GM12878 (cell line): ENCODE measurements at regions not wholly inside any gene's neighbourhood (a gene's known extent, or its start where the extent isn't known, plus 50 kb on each side); places are given as distances from the start of the nearest gene placed in this dataset.

Experiments used
- ATAC-seq: fragments of 200-7000 bp; cut with Tn5 transposase; 3 replicates; pipeline ENCODE4 v1.9.1; 2020; ENCODE audit warnings: mild to moderate bottlenecking, moderate library complexity
- BruUV-seq: library from RNA; stranded (reverse); fragments of 400-500 nt; replicated peaks from 2 replicates; lab custom pipeline; 2021; lab: Mats Ljungman, UMichigan
- CTCF ChIA-PET: fragments of 300-600 bp; sonication (Branson Sonifier 250); formaldehyde crosslinking; extraction: SDS; loops from one replicate; lab custom pipeline; 2021; ENCODE audit warnings: inconsistent platforms; lab: Yijun Ruan, JAX
- POLR2A ChIA-PET: fragments of 350-600 bp; formaldehyde crosslinking; extraction: SDS; loops from one replicate; lab custom pipeline; 2021; ENCODE audit warnings: inconsistent platforms; lab: Charles Lee
- RAD21 ChIA-PET: fragments of 300-600 bp; sonication (Branson Sonifier 250); formaldehyde crosslinking; loops from one replicate; lab custom pipeline; 2023; ENCODE audit warnings: antibody characterized with exemption; ENCODE audit not compliant: unreplicated experiment; lab: Charles Lee
- SMC1A ChIA-PET: fragments of 300-600 bp; sonication (Branson Sonifier 250); formaldehyde crosslinking; loops from one replicate; lab custom pipeline; 2023; ENCODE audit not compliant: unreplicated experiment, uncharacterized antibody; lab: Charles Lee
- DNase-seq: peaks from one replicate; pipeline ENCODE4 v3.0.0-alpha.2; 2011; ENCODE audit warnings: low read depth, low spot score
- FAIRE-seq: peaks from 3 replicates; lab custom pipeline; 2011; peaks lifted over from hg19 to GRCh38; lab: Jason Lieb, UNC
- H2AFZ ChIP-seq: 2 replicates; pipeline ENCODE4 v1.6.0; 2011; ENCODE audit warnings: low read depth, low read length, control low read depth; ENCODE audit not compliant: control insufficient read depth
- H3K27ac ChIP-seq: 2 replicates; pipeline ENCODE4 v1.5.1; 2011; ENCODE audit warnings: control low read depth; ENCODE audit not compliant: control insufficient read depth, insufficient read depth
- H3K27me3 ChIP-seq, 2 experiments: replicated peaks in 1 of 2; 2 replicates each; pipeline versions ENCODE4 v1.6.0 to v1.6.1; 2011; ENCODE audit warnings: low read length in 1 of 2; ENCODE audit not compliant: control insufficient read depth in 2 of 2, insufficient read depth in 2 of 2
- H3K36me3 ChIP-seq, 2 experiments: 2 replicates each; pipeline ENCODE4 v1.5.1; 2011; ENCODE audit warnings: low read length in 1 of 2; ENCODE audit not compliant: control insufficient read depth in 2 of 2, insufficient read depth in 2 of 2
- H3K4me1 ChIP-seq: 2 replicates; pipeline ENCODE4 v1.6.1; 2011; ENCODE audit warnings: mild to moderate bottlenecking, low read length, moderate library complexity, mixed read lengths; ENCODE audit not compliant: control insufficient read depth, insufficient read depth
- H3K4me2 ChIP-seq: 2 replicates; pipeline ENCODE4 v1.6.0; 2011; ENCODE audit warnings: control low read depth; ENCODE audit not compliant: control insufficient read depth, insufficient read depth
- H3K4me3 ChIP-seq: fragments of 200-600 bp; sonication (generic); 2 replicates; pipeline ENCODE4 v1.5.1; 2016
- H3K79me2 ChIP-seq: 2 replicates; pipeline ENCODE4 v1.6.0; 2011; ENCODE audit warnings: low read length; ENCODE audit not compliant: control insufficient read depth, insufficient read depth
- H3K9ac ChIP-seq: 2 replicates; pipeline ENCODE4 v1.8.0; 2011; ENCODE audit warnings: low read length, control low read depth, mixed read lengths; ENCODE audit not compliant: control insufficient read depth, insufficient read depth
- H3K9me3 ChIP-seq: replicated peaks from 3 replicates; pipeline ENCODE4 v1.5.1; 2011; ENCODE audit warnings: mild to moderate bottlenecking, low read length; ENCODE audit not compliant: control insufficient read depth, insufficient read depth
- H4K20me1 ChIP-seq: 2 replicates; pipeline ENCODE4 v1.6.0; 2011; ENCODE audit not compliant: control insufficient read depth, insufficient read depth
- E4F1 ChIP-seq: fragments of 450-650 bp; IDR thresholded peaks from 2 replicates; pipeline ENCODE4 v1.6.1; 2018; ENCODE audit warnings: borderline replicate concordance, mild to moderate bottlenecking; ENCODE audit not compliant: partially characterized antibody
- EP300 ChIP-seq, 2 experiments: fragments of 150-350 bp in 1 of 2; IDR thresholded peaks; 2 replicates each; pipeline ENCODE4 v1.6.1; 2011 to 2012; ENCODE audit warnings: low read depth in 2 of 2, low read length in 2 of 2, borderline replicate concordance in 1 of 2, improper control_type of control experiment in 1 of 2, inconsistent platforms in 1 of 2; ENCODE audit not compliant: control insufficient read depth in 1 of 2
- MYB ChIP-seq: fragments of 150-350 bp; IDR thresholded peaks from 2 replicates; pipeline ENCODE4 v1.6.1; 2014; ENCODE audit warnings: mild to moderate bottlenecking, low read depth, low read length, borderline replicate concordance
- USF2 ChIP-seq: IDR thresholded peaks from 2 replicates; pipeline ENCODE4 v1.6.1; 2011; ENCODE audit warnings: low read depth, low read length, improper control_type of control experiment, borderline replicate concordance
- ZNF687 ChIP-seq: fragments of 450-650 bp; IDR thresholded peaks from 2 replicates; pipeline ENCODE4 v1.6.1; 2017; ENCODE audit warnings: mild to moderate bottlenecking, moderate library complexity
- WGBS: methylation state at CpG from one replicate; pipeline ENCODE4 v1.1.6; 2016; ENCODE audit warnings: low lambda C conversion rate; ENCODE audit not compliant: insufficient replicate concordance, insufficient coverage; ENCODE audit errors: missing lambda C conversion rate; 5-methylcytosine and 5-hydroxymethylcytosine counted together
- in situ Hi-C: fragments of 300-500 bp; cut with MboI; formaldehyde crosslinking; loops from 9 replicates; pipeline ENCODE4 v1.14.3; 2018; ENCODE audit warnings: mixed read lengths
- intact Hi-C: fragments of 100-400 bp; cut with micrococcal nuclease; formaldehyde crosslinking; loops from one replicate; pipeline ENCODE4 v1.14.2; 2022; ENCODE audit not compliant: unreplicated experiment

- no peak for TF ChIP-seq E4F1
- TF ChIP-seq USF2: no peak
- no peak for TF ChIP-seq EP300 (IDR thresholded peaks at IDR 0.05; ENCODE audit: borderline replicate concordance in 1 of 2, control insufficient read depth in 1 of 2, low read depth in 2 of 2, low read length in 2 of 2)
- TF ChIP-seq MYB: no peak
- no peak for TF ChIP-seq ZNF687
- H3K4me1 ChIP-seq: no peaks in the 10 kb centered on the region
- no TSS peak for BruUV-seq
- 0% methylated on average over 1 of the region's 1 CpG for WGBS
- no peak overlapping the region for H3K9ac ChIP-seq
- H3K36me3 ChIP-seq: no peaks in the 10 kb centered on the region
- in situ Hi-C loops: no loop called here
- DNase-seq (no peak), FAIRE-seq (no peak), ATAC-seq (no peak)
- H3K27ac ChIP-seq: no peak overlapping the region
- ChIA-PET CTCF (no interaction called here), POLR2A (no interaction called here), SMC1A (interaction anchor here (1.6 kb wide), 1 partner anchor 15 kb away, joined by 3 read pairs; no protein-coding TSS in a partner anchor), RAD21 (no interaction called here)
- H4K20me1 ChIP-seq: no peaks in the 10 kb centered on the region
- no peak overlapping the region for H2AFZ ChIP-seq
- no peaks in the 10 kb centered on the region for H3K79me2 ChIP-seq
- H3K27me3 ChIP-seq: no peaks in the 10 kb centered on the region
- H3K4me3 ChIP-seq: no peak overlapping the region
- no peak overlapping the region for H3K4me2 ChIP-seq
- intact Hi-C loops: no loop called here
- H3K9me3 ChIP-seq: no peaks in the 10 kb centered on the region
These were observed 69.8 kb downstream of the BTBD3 start for GRCh38 chr20:11987526-11987925.
